Coronary artery (tissue), 2 donors: ENCODE measurements at regions not wholly inside any gene's neighbourhood (a gene's known extent, or its start where the extent isn't known, plus 50 kb on each side); places are given as distances from the start of the nearest gene placed in this dataset.

Experiments
- DNase-seq: peaks from one replicate; pipeline ENCODE4 v3.0.0-alpha.2; 2017; ENCODE audit warnings: low spot score
- H3K27ac ChIP-seq, 2 donors: fragments of 200-600 bp; sonication (generic); one replicate each; pipeline ENCODE4 v1.5.1; 2016 to 2019
- H3K4me3 ChIP-seq: fragments of 200-600 bp; sonication (generic); 2 replicates; pipeline ENCODE4 v1.5.1; 2016; ENCODE audit warnings: mild to moderate bottlenecking, moderate library complexity
- TF ChIP-seq, protein P1 (sequence below): fragments of 200-600 bp; sonication (generic); IDR thresholded peaks from one replicate; pipeline ENCODE4 v1.5.1; 2019; ENCODE audit warnings: antibody characterized with exemption

DNA sequence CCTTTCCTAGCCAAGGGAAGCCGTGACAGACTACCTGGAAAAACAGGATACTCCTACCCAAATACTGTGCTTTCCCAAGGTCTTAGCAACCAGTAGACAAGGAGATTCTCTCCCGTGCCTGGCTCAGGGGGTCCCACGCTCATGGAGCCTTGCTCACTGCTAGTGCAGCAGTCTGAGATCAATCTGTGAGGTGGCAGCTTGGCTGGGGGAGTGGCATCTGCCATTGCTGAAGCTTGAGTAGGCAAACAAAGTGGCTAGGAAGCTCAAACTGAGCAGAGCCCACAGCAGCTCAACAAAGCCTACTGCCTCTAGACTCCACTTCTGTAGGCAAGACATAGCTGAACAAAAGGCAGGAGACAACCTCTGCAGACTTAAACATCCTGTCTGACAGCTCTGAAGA, 177.1 kb downstream of the PARM1 start:
- H3K4me3 ChIP-seq: no peak overlapping the region
- TF ChIP-seq, protein P1, sequence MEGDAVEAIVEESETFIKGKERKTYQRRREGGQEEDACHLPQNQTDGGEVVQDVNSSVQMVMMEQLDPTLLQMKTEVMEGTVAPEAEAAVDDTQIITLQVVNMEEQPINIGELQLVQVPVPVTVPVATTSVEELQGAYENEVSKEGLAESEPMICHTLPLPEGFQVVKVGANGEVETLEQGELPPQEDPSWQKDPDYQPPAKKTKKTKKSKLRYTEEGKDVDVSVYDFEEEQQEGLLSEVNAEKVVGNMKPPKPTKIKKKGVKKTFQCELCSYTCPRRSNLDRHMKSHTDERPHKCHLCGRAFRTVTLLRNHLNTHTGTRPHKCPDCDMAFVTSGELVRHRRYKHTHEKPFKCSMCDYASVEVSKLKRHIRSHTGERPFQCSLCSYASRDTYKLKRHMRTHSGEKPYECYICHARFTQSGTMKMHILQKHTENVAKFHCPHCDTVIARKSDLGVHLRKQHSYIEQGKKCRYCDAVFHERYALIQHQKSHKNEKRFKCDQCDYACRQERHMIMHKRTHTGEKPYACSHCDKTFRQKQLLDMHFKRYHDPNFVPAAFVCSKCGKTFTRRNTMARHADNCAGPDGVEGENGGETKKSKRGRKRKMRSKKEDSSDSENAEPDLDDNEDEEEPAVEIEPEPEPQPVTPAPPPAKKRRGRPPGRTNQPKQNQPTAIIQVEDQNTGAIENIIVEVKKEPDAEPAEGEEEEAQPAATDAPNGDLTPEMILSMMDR: no peak
- no peak overlapping the region for H3K27ac ChIP-seq
- DNase-seq: no peak

DNA sequence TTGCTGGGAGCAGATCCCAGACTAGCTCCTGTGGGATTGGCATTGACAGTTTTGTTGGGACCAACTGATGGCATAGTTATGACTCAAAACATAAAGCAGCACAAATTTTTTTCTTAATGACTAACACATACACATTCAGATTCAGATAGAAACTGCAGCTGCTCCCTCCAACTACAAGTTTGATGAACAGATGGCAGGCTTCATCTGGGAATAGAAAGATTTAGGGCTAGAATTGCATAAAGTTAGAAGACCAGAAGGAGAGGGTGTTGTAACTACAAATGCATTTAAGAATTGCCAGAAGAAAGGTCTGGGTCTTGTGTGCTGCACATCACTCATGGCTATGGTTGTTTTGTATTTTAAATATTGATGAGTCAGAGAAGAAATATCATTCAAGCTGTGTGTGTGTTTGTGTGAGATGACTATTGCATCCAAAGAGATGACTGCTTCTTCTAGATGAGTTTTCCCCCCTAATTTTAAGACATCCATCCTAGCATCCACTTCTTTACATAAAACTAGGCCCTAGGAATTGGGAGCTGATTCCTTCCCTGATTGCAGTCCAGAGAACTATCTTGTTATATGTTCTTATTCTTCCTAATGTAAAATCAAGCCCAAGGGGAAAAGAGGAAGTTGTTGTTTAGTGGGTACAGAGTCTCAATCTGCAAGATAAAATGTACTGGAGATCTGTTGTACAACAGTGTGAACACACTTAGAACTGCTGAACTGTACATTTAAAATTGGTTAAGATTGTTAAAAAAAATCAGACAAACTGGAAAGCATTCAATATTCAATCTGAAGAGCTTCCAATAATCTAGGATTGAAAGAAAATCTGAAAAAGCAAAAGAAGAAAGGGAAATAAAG, 175.1 kb downstream of the PARM1 start:
- TF ChIP-seq, protein P1: no peak
- Histone ChIP-seq H3K27ac (no peak overlapping the region), H3K4me3 (no peak overlapping the region)
- DNase-seq: no peak

DNA sequence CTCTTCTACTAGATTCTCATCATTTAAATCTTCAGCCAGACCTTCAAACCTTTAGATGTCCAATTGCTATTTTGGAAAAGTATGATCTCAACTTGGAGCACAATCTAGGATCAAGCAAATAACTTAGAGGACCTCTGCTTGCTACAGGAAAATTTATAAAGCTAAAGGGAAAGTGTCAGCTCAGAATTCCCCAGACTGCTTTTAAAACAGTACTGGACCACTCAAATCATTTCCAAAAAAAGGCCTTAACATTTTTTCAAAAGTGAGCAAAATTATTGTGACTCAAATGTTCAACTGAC, 169.8 kb downstream of the PARM1 start:
- H3K4me3 ChIP-seq: no peak overlapping the region
- H3K27ac ChIP-seq: no peak overlapping the region
- TF ChIP-seq, protein P1: no peak
- no peak for DNase-seq

DNA sequence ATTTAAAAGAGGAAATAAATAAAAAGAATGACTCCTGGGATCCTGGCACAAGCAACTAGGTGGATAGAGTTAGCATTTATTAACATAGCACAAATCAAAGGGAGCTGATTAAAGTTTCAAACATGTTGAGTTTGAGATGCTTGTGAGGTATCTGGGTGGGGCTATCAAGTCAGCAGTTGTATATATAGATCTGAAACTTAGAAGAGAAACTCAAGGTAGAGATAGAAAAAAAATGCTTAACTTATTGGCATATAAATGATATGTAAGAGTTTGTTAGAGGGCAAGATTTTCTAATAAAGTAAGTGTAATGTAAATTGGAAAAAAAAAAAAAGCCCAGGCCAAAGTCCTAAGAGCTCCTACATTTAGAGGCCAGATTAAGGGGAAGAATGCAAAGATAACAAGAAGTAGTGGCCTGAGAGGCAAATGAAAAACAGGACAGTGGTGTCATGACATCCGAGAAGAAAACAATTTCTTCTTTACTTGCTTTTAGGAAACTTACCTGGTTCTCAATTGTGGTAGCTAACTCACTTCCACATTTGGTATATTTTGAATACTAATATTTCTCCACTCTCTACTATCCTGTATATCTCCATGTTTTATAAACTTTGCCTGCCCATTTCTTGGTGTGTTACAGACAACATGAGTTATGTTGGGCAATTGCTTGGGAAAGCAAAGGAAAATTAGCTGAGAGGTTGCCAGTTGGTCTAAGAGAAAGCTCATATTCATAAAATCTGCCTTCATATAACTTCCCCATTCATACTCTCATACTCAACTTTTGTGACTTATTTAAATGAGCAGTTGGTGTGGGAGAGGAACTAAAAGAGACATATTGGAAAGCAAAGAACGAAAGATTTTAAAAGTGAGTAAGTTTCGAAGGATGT, 169.2 kb downstream of the PARM1 start:
- Histone ChIP-seq H3K27ac (no peak overlapping the region), H3K4me3 (no peak overlapping the region)
- DNase-seq: no peak
- TF ChIP-seq, protein P1: no peak
